Progenitor cell of endocrine pancreas (in vitro differentiated cells): ENCODE measurements at regions not wholly inside any gene's neighbourhood (a gene's known extent, or its start where the extent isn't known, plus 50 kb on each side); places are given as distances from the start of the nearest gene placed in this dataset.

Source experiments
- DNase-seq: peaks from one replicate; pipeline ENCODE4 v3.0.0; 2021; ENCODE audit warnings: low spot score; ENCODE audit not compliant: unreplicated experiment
- H3K27ac Mint-ChIP-seq: 2 replicates; pipeline ENCODE4 v1.8.0; 2021; ENCODE audit warnings: mild to moderate bottlenecking, moderate library complexity, mixed read lengths
- H3K27me3 Mint-ChIP-seq: 2 replicates; pipeline ENCODE4 v1.8.0; 2021; ENCODE audit warnings: mixed read lengths
- H3K36me3 Mint-ChIP-seq: 2 replicates; pipeline ENCODE4 v1.8.0; 2022; ENCODE audit warnings: mixed read lengths; ENCODE audit not compliant: insufficient read depth
- H3K4me1 Mint-ChIP-seq: 2 replicates; pipeline ENCODE4 v1.8.0; 2021; ENCODE audit warnings: low read depth, mixed read lengths
- H3K4me3 Mint-ChIP-seq: 2 replicates; pipeline ENCODE4 v1.8.0; 2021; ENCODE audit warnings: low read depth, mild to moderate bottlenecking, moderate library complexity, mixed read lengths
- H3K9me3 Mint-ChIP-seq: 2 replicates; pipeline ENCODE4 v1.8.0; 2021; ENCODE audit warnings: low read depth, mixed read lengths
- CTCF ChIP-seq: fragments of 200-600 bp; sonication (generic); IDR thresholded peaks from one replicate; pipeline ENCODE4 v1.5.0; 2021; ENCODE audit warnings: antibody characterized with exemption, mild to moderate bottlenecking; ENCODE audit not compliant: unreplicated experiment

GRCh38 chr4:13981499-13981898 is 354.0 kb upstream of the BOD1L1 start:
- no peaks in the 10 kb centered on the region for H3K9me3 Mint-ChIP-seq
- TF ChIP-seq CTCF: no peak
- peaks cover 11% of the 10 kb centered on the region for H3K4me1 Mint-ChIP-seq
- no peaks in the 10 kb centered on the region for H3K36me3 Mint-ChIP-seq
- no peaks in the 10 kb centered on the region for H3K27me3 Mint-ChIP-seq
- no peak overlapping the region for H3K27ac Mint-ChIP-seq
- DNase-seq: no peak
- H3K4me3 Mint-ChIP-seq: no peak overlapping the region

GRCh38 chr4:13982010-13982409 is 354.5 kb upstream of the BOD1L1 start:
- Mint-ChIP-seq H3K4me1 (peaks cover 11% of the 10 kb centered on the region), H3K27me3 (no peaks in the 10 kb centered on the region), H3K4me3 (no peak overlapping the region), H3K36me3 (no peaks in the 10 kb centered on the region), H3K9me3 (no peaks in the 10 kb centered on the region), H3K27ac (no peak overlapping the region)
- no peak for TF ChIP-seq CTCF
- no peak for DNase-seq

GRCh38 chr4:13983189-13983790 is 355.8 kb upstream of the BOD1L1 start:
- no peak for TF ChIP-seq CTCF
- Mint-ChIP-seq H3K27ac (no peak overlapping the region), H3K9me3 (no peaks in the 10 kb centered on the region), H3K36me3 (no peaks in the 10 kb centered on the region), H3K27me3 (peaks cover 6% of the 10 kb centered on the region), H3K4me1 (peaks cover 11% of the 10 kb centered on the region), H3K4me3 (no peak overlapping the region)
- no peak for DNase-seq

GRCh38 chr4:13984991-13985800 is 357.7 kb upstream of the BOD1L1 start:
- DNase-seq: no peak
- Mint-ChIP-seq H3K9me3 (no peaks in the 10 kb centered on the region), H3K27ac (no peak overlapping the region), H3K27me3 (peaks cover 10% of the 10 kb centered on the region), H3K4me1 (peaks cover 13% of the 10 kb centered on the region), H3K36me3 (no peaks in the 10 kb centered on the region), H3K4me3 (no peak overlapping the region)
- TF ChIP-seq CTCF: no peak

- peaks cover 10% of the 10 kb centered on the region for H3K27me3 Mint-ChIP-seq
- DNase-seq: no peak
- H3K4me3 Mint-ChIP-seq: no peak overlapping the region
Measured at GRCh38 chr4:13985837-13986236, 358.3 kb upstream of the BOD1L1 start.

More at GRCh38 chr4:13985837-13986236, 358.3 kb upstream of the BOD1L1 start:
- Mint-ChIP-seq H3K36me3 (no peaks in the 10 kb centered on the region), H3K4me1 (peaks cover 17% of the 10 kb centered on the region), H3K9me3 (no peaks in the 10 kb centered on the region), H3K27ac (no peak overlapping the region)
- no peak for TF ChIP-seq CTCF
